OCI-LY7 (cell line): ENCODE measurements at regions not wholly inside any gene's neighbourhood (a gene's known extent, or its start where the extent isn't known, plus 50 kb on each side); places are given as distances from the start of the nearest gene placed in this dataset.

Experiments used
- BruUV-seq: library from RNA; stranded (reverse); fragments of 400-500 nt; replicated peaks from 2 replicates; lab custom pipeline; 2021; lab: Mats Ljungman, UMichigan
- CTCF ChIA-PET: fragments of 300-600 bp; sonication (Branson Sonifier 250); formaldehyde crosslinking; loops from one replicate; lab custom pipeline; 2022; ENCODE audit warnings: antibody characterized with exemption; ENCODE audit not compliant: unreplicated experiment; lab: Charles Lee
- POLR2A ChIA-PET: fragments of 300-600 bp; sonication (Branson Sonifier 250); formaldehyde crosslinking; loops from one replicate; lab custom pipeline; 2022; ENCODE audit warnings: antibody characterized with exemption; lab: Charles Lee
- DNase-seq: peaks from one replicate; pipeline ENCODE4 v3.0.0-alpha.2; 2015; ENCODE audit warnings: low spot score
- H2AFZ ChIP-seq: fragments of 200-600 bp; sonication (generic), shearing (Covaris generic); 2 replicates; pipeline ENCODE4 v1.6.1; 2014; ENCODE audit warnings: mild to moderate bottlenecking, antibody characterized with exemption, low read length, moderate library complexity
- H3K27ac ChIP-seq: fragments of 200-600 bp; sonication (generic); 2 replicates; pipeline ENCODE4 v1.5.1; 2014; ENCODE audit warnings: mixed run types, low read depth, mild to moderate bottlenecking, moderate library complexity, low read length, inconsistent platforms; ENCODE audit not compliant: poor library complexity, severe bottlenecking
- H3K36me3 ChIP-seq: fragments of 200-600 bp; sonication (generic); 2 replicates; pipeline ENCODE4 v1.6.1; 2014; ENCODE audit warnings: mild to moderate bottlenecking, antibody characterized with exemption, low read length, moderate library complexity, mixed read lengths; ENCODE audit not compliant: insufficient read depth
- H3K4me1 ChIP-seq: fragments of 200-600 bp; sonication (generic); 2 replicates; pipeline ENCODE4 v1.5.1; 2014; ENCODE audit warnings: mild to moderate bottlenecking, low read length; ENCODE audit not compliant: insufficient read depth, poor library complexity, severe bottlenecking
- H3K4me2 ChIP-seq: fragments of 200-600 bp; sonication (generic); 2 replicates; pipeline ENCODE4 v1.6.1; 2014; ENCODE audit warnings: mild to moderate bottlenecking, low read length
- H3K4me3 ChIP-seq: fragments of 200-600 bp; sonication (generic); 2 replicates; pipeline ENCODE4 v1.5.1; 2014; ENCODE audit warnings: mild to moderate bottlenecking, low read depth, low read length; ENCODE audit not compliant: poor library complexity, severe bottlenecking
- H3K79me2 ChIP-seq: fragments of 200-600 bp; sonication (generic); 2 replicates; pipeline ENCODE4 v1.6.1; 2016; ENCODE audit warnings: low read depth, mild to moderate bottlenecking, low read length, moderate library complexity, mixed read lengths; ENCODE audit not compliant: insufficient read depth
- H3K9me2 ChIP-seq: fragments of 200-600 bp; sonication (generic); 2 replicates; pipeline ENCODE4 v1.6.1; 2016; ENCODE audit warnings: mild to moderate bottlenecking, low read length, mixed read lengths; ENCODE audit not compliant: insufficient read depth
- H3K9me3 ChIP-seq: fragments of 200-600 bp; sonication (generic); 2 replicates; pipeline ENCODE4 v1.6.1; 2014; ENCODE audit warnings: mild to moderate bottlenecking, mixed run types, low read length, mixed read lengths
- H4K20me1 ChIP-seq: fragments of 200-600 bp; sonication (generic); 2 replicates; pipeline ENCODE4 v1.6.1; 2014; ENCODE audit warnings: mild to moderate bottlenecking, antibody characterized with exemption, low read length, moderate library complexity, mixed read lengths; ENCODE audit not compliant: insufficient read depth
- CTCF ChIP-seq: fragments of 200-600 bp; sonication (generic); conservative IDR thresholded peaks from 2 replicates; pipeline ENCODE4 v1.5.1; 2014; ENCODE audit warnings: mild to moderate bottlenecking, antibody characterized with exemption, low read length, moderate library complexity, mixed read lengths
- EZH2phosphoT487 ChIP-seq: fragments of 200-600 bp; sonication (generic); IDR thresholded peaks from 2 replicates; pipeline ENCODE4 v1.6.1; 2018; ENCODE audit warnings: low read depth, borderline replicate concordance, mild to moderate bottlenecking, mixed run types, antibody characterized with exemption, low read length, moderate library complexity, mixed read lengths
- intact Hi-C: fragments of 100-400 bp; cut with micrococcal nuclease; formaldehyde crosslinking; loops from one replicate; pipeline ENCODE4 v1.10.0; 2022; ENCODE audit not compliant: unreplicated experiment

GRCh38 chr3:1852950-1853349 lies 245.7 kb upstream of the CNTN4 start:
- Histone ChIP-seq H2AFZ (no peak overlapping the region), H3K4me1 (no peaks in the 10 kb centered on the region), H3K36me3 (no peaks in the 10 kb centered on the region), H4K20me1 (no peaks in the 10 kb centered on the region), H3K4me3 (no peak overlapping the region), H3K27ac (no peak overlapping the region), H3K4me2 (no peak overlapping the region), H3K79me2 (no peaks in the 10 kb centered on the region), H3K9me3 (no peaks in the 10 kb centered on the region), H3K9me2 (no peaks in the 10 kb centered on the region)
- ChIA-PET CTCF (no interaction called here), POLR2A (no interaction called here)
- no peak for DNase-seq
- no peak for TF ChIP-seq CTCF
- TF ChIP-seq EZH2phosphoT487, result no peak
- BruUV-seq, result no TSS peak
- intact Hi-C loops, result no loop called here

- no peak overlapping the region for H3K27ac ChIP-seq
- H3K36me3 ChIP-seq, result no peaks in the 10 kb centered on the region
- no peak overlapping the region for H2AFZ ChIP-seq
- H3K9me2 ChIP-seq, result no peaks in the 10 kb centered on the region
- DNase-seq, result no peak
- TF ChIP-seq CTCF, result no peak
- TF ChIP-seq EZH2phosphoT487, result no peak
- POLR2A ChIA-PET, result no interaction called here
- no peaks in the 10 kb centered on the region for H4K20me1 ChIP-seq
- no peaks in the 10 kb centered on the region for H3K4me1 ChIP-seq
- CTCF ChIA-PET, result no interaction called here
- no peaks in the 10 kb centered on the region for H3K79me2 ChIP-seq
- H3K4me2 ChIP-seq, result no peak overlapping the region
- no TSS peak for BruUV-seq
- intact Hi-C loops, result no loop called here
- no peak overlapping the region for H3K4me3 ChIP-seq
- no peaks in the 10 kb centered on the region for H3K9me3 ChIP-seq
Observed at GRCh38 chr3:1855841-1856240, 242.8 kb upstream of the CNTN4 start.

- H3K4me1 ChIP-seq, result no peaks in the 10 kb centered on the region
Observed at GRCh38 chr3:1870738-1871137, 227.9 kb upstream of the CNTN4 start.

More at GRCh38 chr3:1870738-1871137, 227.9 kb upstream of the CNTN4 start:
- no peaks in the 10 kb centered on the region for H3K79me2 ChIP-seq
- DNase-seq, result no peak
- intact Hi-C loops, result no loop called here
- no peak overlapping the region for H3K4me3 ChIP-seq
- ChIA-PET CTCF (no interaction called here), POLR2A (interaction anchor here (0.7 kb wide), 2 partner anchors 202 to 850 kb away, joined by 3 read pairs; no protein-coding TSS in a partner anchor)
- TF ChIP-seq CTCF, result no peak
- no peak for TF ChIP-seq EZH2phosphoT487
- no TSS peak for BruUV-seq
- no peak overlapping the region for H3K27ac ChIP-seq
- H3K4me2 ChIP-seq, result no peak overlapping the region
- no peaks in the 10 kb centered on the region for H3K9me2 ChIP-seq
- no peaks in the 10 kb centered on the region for H3K9me3 ChIP-seq
- no peaks in the 10 kb centered on the region for H3K36me3 ChIP-seq
- no peak overlapping the region for H2AFZ ChIP-seq
- H4K20me1 ChIP-seq, result no peaks in the 10 kb centered on the region
